K562 (cell line): ENCODE measurements at regions not wholly inside any gene's neighbourhood (a gene's known extent, or its start where the extent isn't known, plus 50 kb on each side); places are given as distances from the start of the nearest gene placed in this dataset.
A peak's percentile ranks its signal among the peaks of the same experiment; 100 is the strongest.
"Not testable (repeated sequence)": the region's sequence is repeated elsewhere in the genome, so short reads cannot be mapped to it uniquely, and the experiment has no call there.

Experiments
- ATAC-seq: fragments of 200-7000 bp; cut with Tn5 transposase; 3 replicates; pipeline ENCODE4 v1.9.1; 2020; ENCODE audit warnings: moderate library complexity
- BruUV-seq: library from RNA; stranded (reverse); fragments of 400-500 nt; replicated peaks from 2 replicates; lab custom pipeline; 2021; lab: Mats Ljungman, UMichigan
- CTCF ChIA-PET: fragments of 300-600 bp; formaldehyde crosslinking; extraction: SDS; loops from one replicate; lab custom pipeline; 2021; ENCODE audit warnings: low intra/inter-chr PET ratio; lab: Yijun Ruan, JAX
- POLR2A ChIA-PET: fragments of 300-600, 350-650 bp; sonication (Branson Sonifier 250); formaldehyde crosslinking; extraction: SDS; loops from one replicate; lab custom pipeline; 2021; ENCODE audit warnings: antibody characterized with exemption, inconsistent platforms; lab: Yijun Ruan, JAX
- DNase-seq, 4 experiments: peaks; one replicate each; pipeline versions ENCODE4 v3.0.0 to v3.0.0-alpha.2; 2011 to 2018; ENCODE audit warnings: low spot score in 3 of 4, mixed read lengths in 3 of 4; ENCODE audit errors: extremely low read depth in 1 of 4
- FAIRE-seq: peaks from 2 replicates; lab custom pipeline; 2011; peaks lifted over from hg19 to GRCh38; lab: Jason Lieb, UNC
- H2AFZ ChIP-seq: 2 replicates; pipeline ENCODE4 v1.6.0; 2011; ENCODE audit warnings: low read depth, low read length, control low read depth, inconsistent platforms
- H3K27ac ChIP-seq: fragments of 200-600 bp; 3 replicates; pipeline ENCODE4 v1.8.0; 2011; ENCODE audit warnings: low read depth, mild to moderate bottlenecking, control low read depth, inconsistent platforms, low read length, moderate library complexity, mixed read lengths; ENCODE audit errors: extremely low read depth
- H3K27me3 ChIP-seq, 2 experiments: fragments of 300-600 bp in 1 of 2; 2 replicates in 1 of 2; 3 replicates in 1 of 2; pipeline versions ENCODE4 v1.6.0 to v1.8.0; 2011; ENCODE audit warnings: inconsistent platforms in 2 of 2, low read length in 2 of 2, mild to moderate bottlenecking in 1 of 2, mixed read lengths in 1 of 2, moderate library complexity in 1 of 2; ENCODE audit not compliant: control insufficient read depth in 2 of 2, insufficient read depth in 2 of 2
- H3K36me3 ChIP-seq: fragments of 300-600 bp; 3 replicates; pipeline ENCODE4 v1.8.0; 2011; ENCODE audit warnings: mild to moderate bottlenecking, low read length, inconsistent platforms; ENCODE audit not compliant: control insufficient read depth, insufficient read depth
- H3K4me1 ChIP-seq, 2 experiments: fragments of 200-600 bp in 1 of 2; replicated peaks in 1 of 2; 2 replicates in 1 of 2; 3 replicates in 1 of 2; pipeline versions ENCODE4 v1.5.1 to v1.8.0; 2011; ENCODE audit warnings: inconsistent platforms in 2 of 2, low read length in 2 of 2, mild to moderate bottlenecking in 1 of 2, mixed read lengths in 1 of 2, moderate library complexity in 1 of 2; ENCODE audit not compliant: control insufficient read depth in 2 of 2, insufficient read depth in 2 of 2
- H3K4me2 ChIP-seq: 2 replicates; pipeline ENCODE4 v1.6.1; 2011; ENCODE audit warnings: low read length, control low read depth, inconsistent platforms, mixed read lengths; ENCODE audit not compliant: insufficient read depth
- H3K4me3 ChIP-seq: fragments of 200-600 bp; sonication (generic), shearing (Covaris generic); 2 replicates; pipeline ENCODE4 v1.5.1; 2016; ENCODE audit warnings: control low read depth, inconsistent platforms
- H3K79me2 ChIP-seq: fragments of 200-600 bp; 3 replicates; pipeline ENCODE4 v1.8.0; 2011; ENCODE audit warnings: low read length, inconsistent platforms; ENCODE audit not compliant: control insufficient read depth, insufficient read depth
- H3K9ac ChIP-seq, 2 experiments: 2 replicates each; pipeline versions ENCODE4 v1.6.0 to v1.6.1; 2011; ENCODE audit warnings: low read depth in 2 of 2, low read length in 2 of 2, control low read depth in 1 of 2, inconsistent platforms in 1 of 2, mild to moderate bottlenecking in 1 of 2, mixed read lengths in 1 of 2; ENCODE audit not compliant: insufficient read depth in 1 of 2
- H3K9me1 ChIP-seq: one replicate; pipeline ENCODE4 v1.6.0; 2011; ENCODE audit warnings: inconsistent platforms, mild to moderate bottlenecking, low read length, moderate library complexity; ENCODE audit not compliant: control insufficient read depth, insufficient read depth
- H3K9me3 ChIP-seq: replicated peaks from 2 replicates; pipeline ENCODE4 v1.5.1; 2011; ENCODE audit warnings: low read depth, low read length, inconsistent platforms; ENCODE audit not compliant: control insufficient read depth, insufficient read depth
- H4K20me1 ChIP-seq: replicated peaks from 2 replicates; pipeline ENCODE4 v1.6.1; 2011; ENCODE audit warnings: low read length, inconsistent platforms, mixed read lengths; ENCODE audit not compliant: control insufficient read depth, insufficient read depth
- CREB1 ChIP-seq, 2 experiments: sonication (generic) in 1 of 2; formaldehyde crosslinking in 1 of 2; IDR thresholded peaks; 2 replicates each; pipeline versions ENCODE4 v1.6.1 to v1.8.0; 2012 to 2022; ENCODE audit warnings: inconsistent platforms in 1 of 2, mild to moderate bottlenecking in 1 of 2, missing genetic modification reagents in 1 of 2, moderate library complexity in 1 of 2
- CTBP1 ChIP-seq: fragments of 450-650 bp; IDR thresholded peaks from 2 replicates; pipeline ENCODE4 v1.6.1; 2016; ENCODE audit warnings: borderline replicate concordance
- DMBX1 ChIP-seq: fragments of 250-450 bp; sonication (Bioruptor Pico); IDR thresholded peaks from 2 replicates; pipeline ENCODE4 v1.8.0; 2022; ENCODE audit warnings: inconsistent platforms, mild to moderate bottlenecking, moderate library complexity, borderline replicate concordance
- EP400 ChIP-seq: fragments of 450-650 bp; IDR thresholded peaks from 2 replicates; pipeline ENCODE4 v1.6.1; 2017; ENCODE audit warnings: antibody characterized with exemption, mild to moderate bottlenecking, moderate library complexity
- FOXK2 ChIP-seq, 2 experiments: fragments of 450-650 bp; IDR thresholded peaks in 1 of 2; conservative IDR thresholded peaks in 1 of 2; 2 replicates each; pipeline ENCODE4 v1.6.1; 2016; ENCODE audit warnings: low read depth in 2 of 2, mild to moderate bottlenecking in 1 of 2
- GATAD2B ChIP-seq: fragments of 450-650 bp; IDR thresholded peaks from 2 replicates; pipeline ENCODE4 v1.6.1; 2017; ENCODE audit warnings: mild to moderate bottlenecking, borderline replicate concordance
- HDAC2 ChIP-seq: fragments of 450-650 bp; IDR thresholded peaks from 2 replicates; pipeline ENCODE4 v1.6.1; 2016; ENCODE audit warnings: mild to moderate bottlenecking
- HDAC3 ChIP-seq: fragments of 450-650 bp; IDR thresholded peaks from 2 replicates; pipeline ENCODE4 v1.6.1; 2018; ENCODE audit warnings: borderline replicate concordance, mild to moderate bottlenecking, moderate library complexity; ENCODE audit not compliant: partially characterized antibody
- KHSRP ChIP-seq: fragments of 450-650 bp; IDR thresholded peaks from 2 replicates; pipeline ENCODE4 v1.6.1; 2017
- MBD2 ChIP-seq: sonication (generic); IDR thresholded peaks from 2 replicates; pipeline ENCODE4 v1.6.1; 2016; ENCODE audit warnings: low read depth, borderline replicate concordance
- MECOM ChIP-seq: fragments of 250-450 bp; sonication (Bioruptor Pico); IDR thresholded peaks from 2 replicates; pipeline ENCODE4 v1.8.0; 2022; ENCODE audit warnings: inconsistent platforms
- NFIC ChIP-seq: fragments of 450-650 bp; IDR thresholded peaks from 2 replicates; pipeline ENCODE4 v1.6.1; 2017; ENCODE audit warnings: mild to moderate bottlenecking, inconsistent platforms
- NR2C1 ChIP-seq, 2 experiments: fragments of 450-650 bp; IDR thresholded peaks; 2 replicates each; pipeline ENCODE4 v1.6.1; 2017; ENCODE audit warnings: mild to moderate bottlenecking in 2 of 2, antibody characterized with exemption in 1 of 2, inconsistent platforms in 1 of 2, missing compliant biosample characterization in 1 of 2, missing genetic modification characterization in 1 of 2
- RUNX1 ChIP-seq: sonication (generic); IDR thresholded peaks from 2 replicates; pipeline ENCODE4 v1.6.1; 2016; ENCODE audit warnings: antibody characterized with exemption, low read depth
- SMAD4 ChIP-seq: fragments of 250-450 bp; sonication (Bioruptor Pico); conservative IDR thresholded peaks from 2 replicates; pipeline ENCODE4 v1.8.0; 2021; ENCODE audit warnings: inconsistent platforms, mild to moderate bottlenecking, moderate library complexity
- SMARCA4 ChIP-seq: fragments of 450-650 bp; IDR thresholded peaks from 2 replicates; pipeline ENCODE4 v1.6.1; 2016
- TCF3 ChIP-seq: sonication (generic); formaldehyde crosslinking; IDR thresholded peaks from 2 replicates; pipeline ENCODE4 v1.4.0; 2020; ENCODE audit warnings: mild to moderate bottlenecking, missing genetic modification reagents
- YY1 ChIP-seq, 3 experiments: IDR thresholded peaks; 2 replicates each; pipeline ENCODE4 v1.6.1; 2011; ENCODE audit warnings: low read length in 2 of 3, mild to moderate bottlenecking in 2 of 3, moderate library complexity in 2 of 3, borderline replicate concordance in 1 of 3, control low read depth in 1 of 3, low read depth in 1 of 3; ENCODE audit not compliant: insufficient read depth in 3 of 3, insufficient replicate concordance in 2 of 3, control insufficient read depth in 1 of 3, insufficient read length in 1 of 3; ENCODE audit errors: extremely low read depth in 1 of 3
- WGBS: fragments of 100-300 bp; shearing (Covaris generic); methylation state at CpG from one replicate; pipeline ENCODE4 v1.1.6; 2016; ENCODE audit warnings: low coverage, mixed read lengths; ENCODE audit not compliant: insufficient coverage; ENCODE audit errors: missing lambda C conversion rate; 5-methylcytosine and 5-hydroxymethylcytosine counted together
- in situ Hi-C: fragments of 300-500 bp; cut with MboI; formaldehyde crosslinking; loops from 4 replicates; pipeline ENCODE4 v1.15.0; 2018; ENCODE audit warnings: inconsistent platforms, mixed read lengths
- intact Hi-C: fragments of 100-400 bp; cut with micrococcal nuclease; formaldehyde crosslinking; loops from 2 replicates; pipeline ENCODE4 v1.14.2; 2022
- TF ChIP-seq, protein P1 (sequence below): sonication (generic); formaldehyde crosslinking; IDR thresholded peaks from 2 replicates; pipeline ENCODE4 v1.8.0; 2022; ENCODE audit warnings: missing genetic modification reagents, mild to moderate bottlenecking, moderate library complexity, borderline replicate concordance
- TF ChIP-seq, protein P2 (sequence below), 2 experiments: fragments of 450-650 bp; conservative IDR thresholded peaks; 2 replicates each; pipeline ENCODE4 v1.6.1; 2017; ENCODE audit warnings: mild to moderate bottlenecking in 2 of 2, moderate library complexity in 2 of 2

DNA sequence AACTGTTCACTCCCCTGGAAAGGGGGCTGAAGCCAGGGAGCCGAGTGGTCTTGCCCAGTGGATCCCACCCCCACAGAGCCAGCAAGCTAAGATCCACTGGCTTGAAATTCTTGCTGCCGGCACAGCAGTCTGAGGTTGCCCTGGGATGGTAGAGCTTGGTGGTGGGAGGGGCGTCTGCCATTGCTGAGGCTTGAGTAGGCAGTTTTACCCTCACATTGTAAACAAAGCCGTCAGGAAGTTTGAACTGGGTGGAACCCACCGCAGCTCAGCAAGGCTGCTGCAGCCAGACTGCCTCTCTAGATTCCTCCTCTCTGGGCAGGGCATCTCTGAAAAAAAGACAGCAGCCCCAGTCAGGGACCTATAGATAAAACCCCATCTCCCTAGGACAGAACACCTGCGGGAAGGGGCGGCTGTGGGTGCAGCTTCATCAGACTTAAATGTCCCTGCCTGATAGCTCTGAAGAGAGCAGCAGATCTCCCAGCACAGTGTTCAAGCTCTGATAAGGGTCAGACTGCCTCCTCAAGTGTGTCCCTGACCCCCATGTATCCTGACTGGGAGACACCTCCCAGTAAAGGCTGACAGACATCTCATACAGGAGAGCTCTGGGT lies 140.0 kb upstream of the C1GALT1 start:
- peak in 1 of 4 experiments; percentile 88 for DNase-seq
- intact Hi-C loops (loop anchor here (1.0 to 10.0 kb wide), 2 partner anchors 48 to 58 kb away; no protein-coding TSS in a partner anchor), in situ Hi-C loops (loop anchor here (5.0 kb wide), 1 partner anchor 55 kb away; no protein-coding TSS in a partner anchor)
- WGBS = 10% methylated on average over 7 of the region's 7 CpGs
- peaks cover 6 to 15% of the 10 kb centered on the region in 2 experiments; a peak in 3 of 5 replicates for H3K4me1 ChIP-seq
- FAIRE-seq = peak; percentile 87
- peak overlapping the region in 1 of 2 experiments; percentile 26; a peak in 1 of 4 replicates for H3K9ac ChIP-seq
- H3K27me3 ChIP-seq; H3K9me3 ChIP-seq; BruUV-seq; H3K79me2 ChIP-seq; H3K4me3 ChIP-seq; H3K36me3 ChIP-seq; CTCF ChIA-PET; H4K20me1 ChIP-seq; H3K9me1 ChIP-seq; TF ChIP-seq CREB1 (CRISPR knock-in tag; IDR thresholded peaks at IDR 0.05); NR2C1 (tag; IDR thresholded peaks at IDR 0.05): not testable (repeated sequence)
- peak overlapping the region; percentile 87 for H2AFZ ChIP-seq
- H3K4me2 ChIP-seq = peak overlapping the region; percentile 56
- POLR2A ChIA-PET = interaction anchor here (0.6 to 0.9 kb wide), 3 partner anchors 57 to 599 kb away, joined by 3 to 5 read pairs (median 3); no protein-coding TSS in a partner anchor
- H3K27ac ChIP-seq = peak overlapping the region; percentile 66
- ATAC-seq = peak; percentile 77
- TF ChIP-seq RUNX1 (peak; percentile 50; the same call in 1 of the 2 replicates), CTBP1 (peak; percentile 86; the same call in 1 of the 2 replicates), YY1 (IDR thresholded peaks at IDR 0.05; ENCODE audit: borderline replicate concordance in 1 of 3, control insufficient read depth in 1 of 3, extremely low read depth in 1 of 3, insufficient read depth in 3 of 3, insufficient read length in 1 of 3, insufficient replicate concordance in 2 of 3, low read depth in 1 of 3, low read length in 2 of 3) (peak in 1 of 3 experiments; percentile 69), EP400 (peak; percentile 31; the same call in 1 of the 2 replicates), FOXK2 (conservative IDR thresholded peaks at IDR 0.05 in 1 of 2, IDR thresholded peaks at IDR 0.05 in 1 of 2; ENCODE audit: low read depth in 2 of 2) (peak; percentile 78 to 89), MBD2 (peak; percentile 48), SMAD4 (peak; percentile 96), KHSRP (peak; percentile 64; the same call in 1 of the 2 replicates), SMARCA4 (peak; percentile 76), HDAC3 (peak; percentile 88), GATAD2B (peak; percentile 78; the same call in 1 of the 2 replicates), CREB1 (IDR thresholded peaks at IDR 0.05) (peak; percentile 41; the same call in 1 of the 2 replicates), HDAC2 (peak; percentile 57; the same call in 1 of the 2 replicates), MECOM (CRISPR knock-in tag) (peak; percentile 80; the same call in 1 of the 2 replicates), DMBX1 (CRISPR knock-in tag) (peak; percentile 76), NR2C1 (IDR thresholded peaks at IDR 0.05) (peak; percentile 39), TCF3 (CRISPR knock-in tag) (peak; percentile 99), NFIC (peak; percentile 94)
- TF ChIP-seq, protein P1, sequence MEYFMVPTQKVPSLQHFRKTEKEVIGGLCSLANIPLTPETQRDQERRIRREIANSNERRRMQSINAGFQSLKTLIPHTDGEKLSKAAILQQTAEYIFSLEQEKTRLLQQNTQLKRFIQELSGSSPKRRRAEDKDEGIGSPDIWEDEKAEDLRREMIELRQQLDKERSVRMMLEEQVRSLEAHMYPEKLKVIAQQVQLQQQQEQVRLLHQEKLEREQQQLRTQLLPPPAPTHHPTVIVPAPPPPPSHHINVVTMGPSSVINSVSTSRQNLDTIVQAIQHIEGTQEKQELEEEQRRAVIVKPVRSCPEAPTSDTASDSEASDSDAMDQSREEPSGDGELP (CRISPR knock-in tag) = peak; percentile 62; the same call in 1 of the 2 replicates
- TF ChIP-seq, protein P2, sequence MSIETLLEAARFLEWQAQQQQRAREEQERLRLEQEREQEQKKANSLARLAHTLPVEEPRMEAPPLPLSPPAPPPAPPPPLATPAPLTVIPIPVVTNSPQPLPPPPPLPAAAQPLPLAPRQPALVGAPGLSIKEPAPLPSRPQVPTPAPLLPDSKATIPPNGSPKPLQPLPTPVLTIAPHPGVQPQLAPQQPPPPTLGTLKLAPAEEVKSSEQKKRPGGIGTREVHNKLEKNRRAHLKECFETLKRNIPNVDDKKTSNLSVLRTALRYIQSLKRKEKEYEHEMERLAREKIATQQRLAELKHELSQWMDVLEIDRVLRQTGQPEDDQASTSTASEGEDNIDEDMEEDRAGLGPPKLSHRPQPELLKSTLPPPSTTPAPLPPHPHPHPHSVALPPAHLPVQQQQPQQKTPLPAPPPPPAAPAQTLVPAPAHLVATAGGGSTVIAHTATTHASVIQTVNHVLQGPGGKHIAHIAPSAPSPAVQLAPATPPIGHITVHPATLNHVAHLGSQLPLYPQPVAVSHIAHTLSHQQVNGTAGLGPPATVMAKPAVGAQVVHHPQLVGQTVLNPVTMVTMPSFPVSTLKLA (conservative IDR thresholded peaks at IDR 0.05) = peak; percentile 32 to 56; a peak in 2 of 4 replicates
